ENCODE measurements at regions not wholly inside any gene's neighbourhood (a gene's known extent, or its start where the extent isn't known, plus 50 kb on each side); places are given as distances from the start of the nearest gene placed in this dataset.

- TF ChIP-seq ISL1 (CRISPR knock-in tag; IDR thresholded peaks at IDR 0.05) = no peak
- TF ChIP-seq ZFP30 (CRISPR knock-in tag; IDR thresholded peaks at IDR 0.05) = no peak
- no peak for TF ChIP-seq TCF4 (CRISPR knock-in tag; IDR thresholded peaks at IDR 0.05; ENCODE audit: borderline replicate concordance)
- TF ChIP-seq ESRRG (CRISPR knock-in tag; IDR thresholded peaks at IDR 0.05) = no peak
- no peak for TF ChIP-seq OSR1 (CRISPR knock-in tag; IDR thresholded peaks at IDR 0.05)
Measured at GRCh38 chr22:48319321-48320047, 1508.2 kb downstream of the BRD1 start.

All from SK-N-SH treated with all-trans-retinoic acid at 6 μM for 48 hours (cell line).